Suppressor macrophage treated with lipopolysaccharide for 1 hour (primary cell): ENCODE measurements at regions not wholly inside any gene's neighbourhood (a gene's known extent, or its start where the extent isn't known, plus 50 kb on each side); places are given as distances from the start of the nearest gene placed in this dataset.

Experiments
- DNase-seq, 3 donors: peaks; one replicate each; pipeline ENCODE4 v3.0.0-alpha.2; 2020 to 2022

GRCh38 chr11:19512618-19513017 is 200.0 kb upstream of the NAV2 start:
- no peak for DNase-seq

DNA sequence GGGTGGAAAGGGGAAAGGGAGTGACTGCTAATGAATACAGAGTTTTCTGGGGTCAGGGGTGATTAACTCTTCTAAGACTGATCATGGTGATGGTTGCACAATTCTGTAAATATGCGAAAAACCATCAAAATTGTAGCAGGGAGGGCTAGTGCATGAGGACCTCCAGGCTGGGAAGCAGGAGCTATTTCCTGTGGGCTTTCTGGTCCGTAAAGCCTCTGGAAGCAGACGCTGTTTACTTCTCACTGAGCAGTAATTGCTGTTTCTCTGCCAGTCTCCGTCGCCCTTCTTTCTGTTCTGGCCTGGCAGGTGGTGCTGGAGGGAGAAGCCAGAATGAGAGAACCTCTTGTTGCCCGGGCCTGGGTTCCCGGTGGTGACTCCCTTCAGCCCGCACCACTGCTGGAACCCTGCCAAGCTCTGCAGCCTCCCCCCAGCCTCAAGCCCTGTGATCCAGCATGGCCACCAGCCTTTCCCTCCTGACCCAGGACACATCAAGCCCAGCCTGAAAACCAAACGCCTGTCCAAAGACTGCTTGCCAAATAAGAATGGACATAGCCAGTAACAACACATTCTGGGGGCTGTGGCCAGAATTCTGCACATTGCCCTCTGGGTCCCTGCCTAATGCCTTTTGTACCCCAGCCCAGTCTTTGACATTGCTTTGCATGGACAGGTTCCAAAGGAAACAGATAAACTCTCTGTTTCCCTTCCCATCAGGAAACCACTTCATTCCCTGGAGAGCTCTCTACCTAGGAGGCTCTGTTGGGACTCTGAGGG is 201.0 kb upstream of the NAV2 start:
- DNase-seq, result no peak

DNA sequence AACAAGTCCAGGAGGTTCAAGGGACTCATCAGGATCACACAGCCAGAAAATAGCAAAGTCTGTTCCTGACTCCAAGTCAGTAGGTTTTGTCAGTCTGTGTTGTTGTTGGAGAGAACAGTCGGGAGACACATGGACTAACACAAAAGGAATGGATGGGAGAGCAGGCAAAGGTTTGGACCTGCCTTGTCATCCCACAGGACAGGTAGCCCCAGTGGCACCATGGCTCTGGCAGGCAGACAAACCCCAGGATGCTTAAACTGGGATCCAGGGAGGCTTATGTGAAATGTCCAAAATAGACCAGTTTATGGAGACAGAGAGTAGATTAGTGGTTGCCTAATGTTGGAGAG is 201.6 kb upstream of the NAV2 start:
- no peak for DNase-seq

DNA sequence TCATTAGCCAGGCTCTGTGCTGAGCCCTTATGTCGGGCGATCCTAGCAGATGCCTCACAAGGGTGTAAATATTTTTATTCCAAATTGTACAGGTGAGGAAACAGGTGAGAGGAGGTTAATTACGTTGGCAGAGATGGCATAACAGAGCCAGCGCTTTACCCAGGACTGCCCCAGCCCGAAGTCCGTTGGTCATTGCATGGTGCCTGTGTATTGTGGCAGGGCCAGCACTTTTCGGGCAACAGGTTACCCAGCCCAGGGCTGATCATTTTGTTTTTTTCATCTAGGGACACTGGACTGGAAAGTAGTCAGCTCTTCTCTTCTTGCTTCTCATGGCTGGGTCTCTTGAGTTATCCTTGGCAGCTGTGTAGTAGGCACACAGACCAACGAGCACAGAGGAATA is 202.2 kb upstream of the NAV2 start:
- DNase-seq, result no peak

DNA sequence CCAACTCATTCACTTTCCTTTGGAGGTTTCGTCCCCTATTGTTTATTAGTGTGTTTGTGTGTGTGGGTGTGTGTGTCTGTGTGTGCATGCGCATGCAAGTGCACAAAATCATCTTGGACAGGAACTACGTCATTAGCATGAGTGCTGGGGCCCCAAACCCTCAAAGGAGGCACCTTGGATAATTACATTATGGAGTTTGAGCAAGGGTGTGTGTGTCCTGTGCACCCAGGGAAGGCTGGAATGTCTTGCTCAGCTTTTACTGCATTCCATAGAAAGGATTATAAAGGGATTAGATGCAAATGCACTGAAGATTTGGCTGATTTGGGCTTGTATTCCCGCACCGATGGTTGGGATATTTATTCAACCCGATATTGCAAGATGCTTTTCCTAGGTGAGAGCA is 203.4 kb upstream of the NAV2 start:
- DNase-seq, result no peak

DNA sequence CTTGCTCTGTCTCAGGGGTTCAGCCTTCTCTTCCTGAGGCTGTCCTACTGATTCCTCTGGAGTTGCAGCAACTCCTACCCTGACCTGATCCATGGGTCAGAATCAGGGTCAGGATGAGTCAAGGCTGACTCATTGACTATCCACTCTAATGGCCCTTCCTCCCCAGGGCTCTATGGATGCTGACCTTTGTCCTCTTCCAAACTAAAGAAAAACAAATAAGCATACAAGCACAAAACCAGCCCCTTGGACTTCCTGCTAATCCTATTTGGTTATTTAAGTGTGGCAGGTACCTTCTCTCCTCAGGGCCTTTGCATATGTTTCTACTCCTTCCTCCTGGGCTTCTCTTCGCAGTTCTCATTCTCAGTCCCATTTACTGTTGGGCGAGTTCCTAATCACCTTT is 204.5 kb upstream of the NAV2 start:
- DNase-seq, result peak; percentile 10 to 39 (median 17)

GRCh38 chr11:19506816-19507486 is 205.7 kb upstream of the NAV2 start:
- DNase-seq, result no peak

- no peak for DNase-seq
These were observed 209.9 kb upstream of the NAV2 start for GRCh38 chr11:19502691-19503253.

- no peak for DNase-seq
These were observed 211.0 kb upstream of the NAV2 start for GRCh38 chr11:19501631-19502030.

GRCh38 chr11:19499999-19500398 is 212.6 kb upstream of the NAV2 start:
- no peak for DNase-seq

DNA sequence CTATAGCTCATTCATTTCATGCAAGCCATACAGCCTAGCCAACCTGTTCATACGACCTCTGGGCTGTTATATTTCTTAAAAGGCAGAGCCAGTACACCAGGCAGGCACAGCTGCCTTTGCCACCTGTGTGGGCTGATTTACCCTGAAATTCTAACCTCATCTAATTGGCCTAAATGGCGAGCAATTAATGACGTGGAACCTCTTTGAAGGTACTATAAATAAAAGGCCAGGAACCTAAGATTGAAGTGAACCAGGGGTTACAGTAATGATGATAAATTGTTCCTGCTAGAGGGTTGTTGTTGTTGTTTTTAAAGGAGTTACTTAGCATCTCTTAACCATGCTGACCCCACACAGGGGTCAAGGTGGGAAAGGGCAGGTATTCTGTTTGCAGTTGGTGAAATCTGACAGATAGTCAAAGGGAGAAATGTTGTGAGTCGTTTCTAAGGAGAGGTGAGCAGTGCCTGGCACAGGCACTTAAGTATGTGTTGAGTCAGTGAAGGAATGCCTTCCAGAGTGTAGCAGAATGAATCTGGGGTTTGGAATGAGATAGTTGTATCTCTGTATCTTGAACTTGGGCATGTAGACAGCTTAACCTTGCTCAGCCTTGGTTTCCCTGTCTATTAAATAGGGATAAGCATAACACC is 213.5 kb upstream of the NAV2 start:
- no peak for DNase-seq

DNA sequence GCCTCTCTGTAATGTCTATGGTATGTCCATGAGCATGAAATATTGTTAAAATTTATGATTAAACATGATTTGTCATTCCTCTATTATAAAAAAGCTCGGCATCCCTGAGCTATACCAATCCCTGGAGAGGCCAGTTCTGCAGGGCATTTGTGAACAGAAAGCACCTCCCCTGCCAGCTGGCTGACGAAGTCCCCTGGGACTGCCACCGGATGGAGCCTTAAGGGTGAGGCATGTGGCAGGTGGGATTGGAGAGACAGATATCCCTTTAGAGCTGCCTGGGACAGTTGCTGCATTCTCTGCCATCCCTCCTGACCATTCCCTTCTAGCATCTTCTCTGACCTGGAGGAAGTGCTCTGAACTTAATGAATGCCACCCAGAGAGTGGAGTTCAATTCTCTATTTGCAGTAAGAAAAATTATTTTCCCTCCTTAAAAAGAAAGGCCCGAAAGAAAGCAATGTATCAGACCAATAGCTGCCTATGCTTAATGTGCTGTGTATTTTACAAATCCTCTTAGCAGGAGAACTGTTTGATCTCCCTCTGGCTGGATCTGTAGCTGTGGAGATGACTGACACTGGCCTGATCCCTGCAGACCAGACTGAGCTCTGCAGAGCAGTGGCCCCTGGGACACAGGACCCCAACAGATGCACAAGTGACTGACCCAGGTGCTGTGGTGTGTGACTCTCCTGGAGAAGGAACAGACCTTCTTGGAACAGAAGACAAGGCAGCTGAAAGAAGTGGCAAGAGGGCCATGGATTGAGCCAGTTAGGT is 219.0 kb upstream of the NAV2 start:
- DNase-seq, result no peak

- DNase-seq, result no peak
These were observed 230.1 kb upstream of the NAV2 start for GRCh38 chr11:19482319-19483100.

GRCh38 chr11:19480540-19480939 is 232.1 kb upstream of the NAV2 start:
- DNase-seq, result no peak

DNA sequence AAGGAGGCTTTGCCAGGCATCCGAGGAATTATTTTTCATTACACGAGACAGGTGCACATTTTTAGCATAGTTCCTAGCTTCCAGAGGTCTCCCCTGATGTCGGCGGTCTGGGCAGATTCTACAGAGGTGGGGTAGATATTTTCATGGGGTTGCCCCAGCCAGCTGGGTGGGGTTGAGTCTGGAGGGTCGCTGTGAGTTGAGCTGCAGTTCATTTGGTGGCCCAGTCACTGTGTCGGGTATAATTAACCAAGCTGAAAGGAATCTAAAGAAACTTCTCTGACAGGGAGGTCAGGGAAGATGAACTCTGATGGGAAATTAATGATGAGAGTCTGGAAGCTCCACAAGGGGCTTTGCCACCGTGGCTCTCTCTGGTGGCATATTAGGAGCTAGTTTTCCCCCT is 233.7 kb upstream of the NAV2 start:
- no peak for DNase-seq

DNA sequence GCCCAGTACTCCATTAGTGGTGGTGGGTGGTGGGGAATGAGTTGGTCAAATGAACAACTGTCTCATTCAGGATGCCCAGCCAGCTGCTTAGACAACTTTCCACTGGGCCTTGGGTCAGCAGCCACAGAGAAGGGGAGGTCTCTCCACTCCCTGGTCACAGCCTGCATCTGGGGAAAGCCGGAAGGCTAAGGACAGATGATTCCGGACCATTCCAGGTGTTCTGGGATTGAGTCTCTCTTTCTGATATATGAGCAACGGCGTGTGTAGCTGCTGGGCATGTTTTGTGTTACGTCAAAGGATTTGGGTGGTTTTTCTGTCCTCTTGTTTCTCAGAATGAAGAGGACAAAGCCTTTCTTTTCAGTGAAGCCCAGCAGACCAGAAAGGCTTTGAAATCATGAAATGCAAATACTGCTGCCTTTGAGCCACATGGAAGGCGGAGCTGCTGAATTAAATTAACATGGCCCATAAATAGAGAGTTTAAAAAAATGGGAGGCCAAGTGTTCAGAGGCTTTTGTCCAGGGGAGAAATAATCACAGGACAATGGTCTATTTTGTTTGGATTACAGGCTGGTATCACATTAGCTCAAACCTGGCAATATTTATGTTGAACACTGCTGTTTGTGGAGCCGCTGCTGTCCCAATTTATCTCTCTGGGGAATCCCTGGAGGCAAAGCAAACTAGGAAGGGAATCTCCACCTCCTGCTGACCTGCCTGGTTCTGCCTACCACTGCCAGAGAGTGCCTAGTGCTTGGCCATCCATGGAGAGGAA is 234.4 kb upstream of the E2F8 start:
- no peak for DNase-seq

GRCh38 chr11:19474211-19474610 is 233.5 kb upstream of the E2F8 start:
- DNase-seq, result no peak

DNA sequence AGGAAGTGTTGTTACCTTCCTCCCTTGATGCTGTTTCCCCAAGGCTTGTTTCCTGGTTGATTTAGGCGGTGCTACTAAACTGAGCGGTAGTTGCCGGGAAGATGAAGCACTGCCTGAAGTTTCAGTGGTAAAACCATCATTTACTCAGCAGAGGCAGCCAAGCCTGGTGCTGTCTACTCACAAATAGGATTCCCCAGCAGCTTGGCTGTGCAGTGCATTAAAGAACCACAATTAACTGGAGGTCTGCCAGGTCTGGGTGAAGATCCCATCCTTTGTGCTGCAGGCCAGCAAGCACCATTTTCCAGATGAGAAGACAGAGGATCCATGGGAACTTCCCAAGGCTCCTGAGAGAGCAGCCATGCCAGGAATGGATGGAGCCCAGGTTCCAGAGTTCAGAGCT is 231.9 kb upstream of the E2F8 start:
- no peak for DNase-seq

- DNase-seq, result no peak
These were observed 227.2 kb upstream of the E2F8 start for GRCh38 chr11:19467904-19468303.

GRCh38 chr11:19466314-19466713 is 225.6 kb upstream of the E2F8 start:
- no peak for DNase-seq

GRCh38 chr11:19463976-19464375 is 223.2 kb upstream of the E2F8 start:
- DNase-seq, result no peak
